HG02623 (cell line): ENCODE measurements at regions not wholly inside any gene's neighbourhood (a gene's known extent, or its start where the extent isn't known, plus 50 kb on each side); places are given as distances from the start of the nearest gene placed in this dataset.

Experiments used
- ATAC-seq: cut with Tn5 transposase; IDR thresholded peaks from one replicate; pipeline ENCODE4 v1.9.1; 2021; ENCODE audit warnings: moderate library complexity; ENCODE audit not compliant: unreplicated experiment

DNA sequence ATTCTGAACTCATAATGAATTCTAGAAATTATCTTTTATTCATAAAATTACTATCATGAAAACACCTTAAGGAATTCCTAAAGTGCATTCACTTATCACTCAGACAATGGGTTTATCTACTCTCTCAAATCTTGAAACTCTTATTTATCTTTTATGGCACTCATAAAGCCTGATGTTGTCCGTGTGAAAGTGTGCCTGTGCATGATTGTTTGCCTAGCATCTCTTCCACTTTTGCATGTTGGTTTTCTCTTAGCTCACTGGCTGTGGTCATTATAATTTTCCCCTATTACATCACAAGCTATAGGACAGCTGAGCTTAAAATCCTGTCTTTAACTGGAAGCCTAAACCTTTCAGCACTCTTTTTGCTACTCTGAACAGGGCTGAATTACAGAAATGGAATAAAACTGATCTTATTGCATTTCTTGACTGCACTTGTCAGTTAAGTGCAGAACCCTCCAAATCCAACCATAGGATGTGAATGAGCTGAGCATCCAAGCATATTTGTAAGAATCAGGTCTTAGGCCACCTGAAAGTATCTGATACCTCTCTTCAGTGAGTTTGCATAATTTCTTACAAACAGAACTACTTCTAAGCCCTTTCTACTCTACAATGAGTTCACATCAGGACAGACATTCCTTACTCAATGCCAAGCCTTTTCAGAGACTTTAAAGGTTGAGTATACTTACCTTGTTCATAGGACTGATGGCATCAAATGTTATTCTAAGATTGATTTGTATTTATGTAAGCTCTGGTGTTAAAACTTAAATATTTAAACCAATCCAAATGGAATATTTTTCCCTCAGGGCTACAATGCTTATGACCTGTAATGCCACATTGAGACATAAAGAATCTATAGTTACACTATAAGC, 221.2 kb upstream of the KITLG start:
- ATAC-seq: no peak

DNA sequence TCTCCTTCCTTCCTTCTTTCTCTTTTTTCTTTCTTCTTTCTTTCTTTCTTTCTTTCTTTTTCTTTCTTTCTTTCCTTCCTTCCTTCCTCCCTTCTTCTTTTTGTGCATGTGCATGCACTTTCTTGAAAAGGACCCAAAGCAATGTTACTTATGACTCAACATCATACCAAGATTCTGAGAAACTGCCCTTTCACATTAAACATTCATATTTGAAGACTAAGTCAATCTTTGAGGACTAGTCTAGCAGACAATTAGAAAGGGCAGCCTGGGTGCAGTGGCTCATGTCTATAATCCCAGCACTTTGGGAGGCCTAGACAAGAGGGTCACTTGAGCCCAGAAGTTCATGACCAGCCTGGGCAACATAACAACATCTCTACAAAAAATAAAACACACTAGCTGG, 212.8 kb upstream of the KITLG start:
- ATAC-seq: no peak

DNA sequence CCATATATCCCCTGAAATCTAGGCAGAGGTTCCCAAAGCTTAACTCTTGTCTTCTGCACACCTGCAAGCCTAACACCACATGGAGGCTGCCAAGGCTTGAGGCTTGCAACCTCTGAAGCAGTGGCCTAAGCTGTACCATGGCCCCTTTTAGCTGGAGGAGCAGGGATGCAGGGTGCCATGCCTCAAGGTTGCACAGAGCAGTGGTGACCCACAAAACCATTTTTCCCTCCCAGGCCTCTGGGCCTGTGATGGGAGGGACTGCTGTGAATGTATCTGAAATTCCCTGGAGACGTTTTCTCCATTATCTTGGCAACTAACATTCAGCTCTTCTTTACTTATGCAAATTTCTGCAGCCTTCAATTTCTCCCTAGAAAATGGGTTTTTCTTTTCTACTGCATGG, 210.0 kb upstream of the KITLG start:
- ATAC-seq: no peak

GRCh38 chr12:88784166-88784565, 203.9 kb upstream of the KITLG start:
- ATAC-seq: no peak

DNA sequence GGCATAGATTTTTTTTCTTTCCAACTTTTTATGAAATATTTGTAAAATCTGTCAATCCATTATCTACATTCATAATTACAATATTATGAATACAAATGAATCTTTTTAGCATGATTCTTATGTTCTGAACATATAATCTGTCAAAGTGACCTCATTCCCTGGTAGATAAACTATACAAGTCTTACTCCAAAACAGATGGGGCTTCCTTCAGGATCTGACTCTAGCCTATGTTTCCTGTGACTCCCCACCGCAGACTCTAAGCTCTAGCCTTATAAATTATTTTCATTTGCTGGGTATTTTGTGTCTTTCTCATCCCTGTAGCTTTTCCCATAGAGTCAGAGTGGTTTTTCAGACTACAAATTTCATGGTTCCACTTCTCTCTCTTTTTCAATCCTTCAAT, 202.1 kb upstream of the KITLG start:
- ATAC-seq: no peak

GRCh38 chr12:88781909-88782308, 201.6 kb upstream of the KITLG start:
- ATAC-seq: no peak

DNA sequence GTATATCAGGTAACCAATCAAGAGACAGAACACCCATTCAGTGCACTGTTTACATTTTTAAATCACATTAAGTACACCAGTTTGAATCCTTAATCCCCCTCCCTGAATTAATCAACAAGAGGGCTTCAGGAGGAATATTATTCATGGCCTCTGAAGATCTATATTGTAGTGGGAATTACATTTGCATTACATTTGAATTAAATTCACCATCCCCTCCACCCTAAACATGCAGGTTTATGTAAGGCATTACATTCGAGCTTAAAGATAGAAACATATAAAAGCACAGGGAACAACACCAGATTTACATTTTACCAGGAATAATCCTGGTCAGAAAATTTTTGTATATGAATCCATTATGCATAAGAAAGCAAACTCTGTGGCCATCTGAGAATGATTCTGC, 197.8 kb upstream of the KITLG start:
- ATAC-seq: no peak

- ATAC-seq: no peak
Measured at GRCh38 chr12:88775742-88776151, 195.5 kb upstream of the KITLG start.

- ATAC-seq: no peak
Measured at GRCh38 chr12:88767699-88768098, 187.4 kb upstream of the KITLG start.

DNA sequence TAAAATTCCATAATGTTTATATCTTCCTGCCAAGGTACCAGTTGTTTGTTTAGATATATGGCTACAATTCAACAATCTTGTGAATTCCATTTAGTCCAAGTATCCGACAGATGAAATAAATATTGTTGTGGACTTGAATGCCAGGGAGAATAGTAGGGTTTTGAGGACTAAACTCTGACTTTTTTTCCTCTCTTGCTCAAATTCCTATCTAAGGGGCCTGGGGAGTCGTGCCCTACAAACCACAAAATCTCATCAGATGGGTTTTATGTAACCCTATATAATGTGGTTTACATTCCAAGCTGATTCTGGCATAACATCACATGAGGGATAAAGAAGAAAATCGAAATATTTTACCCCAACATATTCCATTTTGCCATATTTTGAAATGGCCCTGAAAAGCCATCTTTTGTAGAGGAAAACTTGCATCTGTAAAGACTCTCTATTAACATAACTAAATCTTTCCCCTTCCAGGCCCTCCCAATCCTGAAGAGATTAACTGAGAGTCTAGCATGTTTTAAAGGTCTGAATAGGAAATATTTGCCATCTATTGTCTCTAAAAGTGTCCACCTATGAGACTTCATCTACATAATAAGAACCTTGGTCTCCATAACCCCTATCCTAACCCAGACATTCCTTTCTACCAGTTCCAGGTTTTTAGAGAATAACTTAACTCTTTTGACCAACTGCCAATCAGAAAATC, 184.7 kb upstream of the KITLG start:
- ATAC-seq: no peak

DNA sequence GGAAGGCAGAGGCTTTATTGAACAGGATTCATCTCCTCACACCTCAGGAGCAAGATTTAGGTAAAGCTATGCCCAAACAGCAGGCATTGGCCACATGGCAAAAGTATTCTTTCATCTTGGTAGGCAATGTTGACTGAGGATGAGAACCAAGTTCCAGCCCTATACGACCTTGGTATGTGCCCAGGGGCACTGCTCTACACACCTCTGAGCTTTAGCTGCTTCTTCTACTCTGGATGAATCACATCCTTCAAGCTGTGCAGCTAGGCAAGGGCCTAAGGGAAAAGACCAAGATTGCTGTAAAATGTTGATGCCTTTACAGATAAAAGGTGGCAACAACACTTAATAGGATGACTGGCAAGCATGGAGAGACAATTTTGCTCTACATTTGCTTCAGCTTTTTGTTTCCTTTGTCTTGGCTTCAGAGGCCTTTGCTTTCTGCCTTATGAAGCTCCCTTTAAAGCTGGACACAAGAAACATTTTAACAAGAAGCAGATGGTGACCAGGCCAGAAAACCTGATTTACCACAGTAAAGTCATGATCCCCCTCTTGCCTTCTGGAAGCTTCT, 183.3 kb upstream of the KITLG start:
- no peak for ATAC-seq

DNA sequence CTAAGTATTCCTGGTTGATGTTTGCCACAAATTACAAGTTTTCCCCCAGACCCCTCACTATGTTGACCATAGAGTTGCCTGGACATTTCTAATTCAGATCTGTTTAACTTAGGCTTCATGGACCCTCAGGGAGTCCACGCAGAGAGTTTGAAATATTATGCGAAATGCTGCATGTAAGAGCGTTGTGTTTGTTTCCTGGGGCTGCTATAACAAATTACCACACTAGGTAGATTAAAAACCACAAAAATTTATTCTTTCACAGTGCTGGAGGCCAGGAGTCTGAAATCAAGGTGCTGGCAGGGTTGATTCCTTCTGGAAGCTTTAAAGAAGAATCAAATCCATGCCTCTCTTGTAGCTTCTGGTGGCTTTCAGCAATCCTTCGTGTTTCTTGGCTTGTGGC, 177.9 kb upstream of the KITLG start:
- no peak for ATAC-seq

DNA sequence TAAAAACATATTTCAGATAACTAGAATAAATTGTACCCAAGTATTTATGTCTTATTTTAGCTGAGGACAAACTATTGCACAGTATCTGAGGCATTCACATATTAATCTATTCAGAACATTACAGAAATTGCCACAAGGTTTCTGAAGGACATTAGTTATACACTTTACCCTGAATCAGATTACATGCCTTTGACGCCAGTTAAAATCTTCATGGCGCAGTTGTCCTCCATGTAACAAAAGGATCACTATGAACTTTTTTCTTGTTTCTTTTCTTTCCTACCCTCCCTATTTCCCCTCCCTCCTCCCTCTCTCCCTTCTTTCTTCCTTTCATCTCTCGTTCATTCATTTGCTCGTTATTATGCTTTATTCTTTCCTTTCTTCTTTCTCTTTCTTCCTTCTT, 176.6 kb upstream of the KITLG start:
- no peak for ATAC-seq

GRCh38 chr12:88756153-88756552, 175.9 kb upstream of the KITLG start:
- ATAC-seq: no peak

GRCh38 chr12:88753707-88754106, 173.4 kb upstream of the KITLG start:
- ATAC-seq: no peak

GRCh38 chr12:88753066-88753465, 172.8 kb upstream of the KITLG start:
- ATAC-seq: no peak

- ATAC-seq: no peak
Measured at GRCh38 chr12:88752183-88752582, 171.9 kb upstream of the KITLG start.

DNA sequence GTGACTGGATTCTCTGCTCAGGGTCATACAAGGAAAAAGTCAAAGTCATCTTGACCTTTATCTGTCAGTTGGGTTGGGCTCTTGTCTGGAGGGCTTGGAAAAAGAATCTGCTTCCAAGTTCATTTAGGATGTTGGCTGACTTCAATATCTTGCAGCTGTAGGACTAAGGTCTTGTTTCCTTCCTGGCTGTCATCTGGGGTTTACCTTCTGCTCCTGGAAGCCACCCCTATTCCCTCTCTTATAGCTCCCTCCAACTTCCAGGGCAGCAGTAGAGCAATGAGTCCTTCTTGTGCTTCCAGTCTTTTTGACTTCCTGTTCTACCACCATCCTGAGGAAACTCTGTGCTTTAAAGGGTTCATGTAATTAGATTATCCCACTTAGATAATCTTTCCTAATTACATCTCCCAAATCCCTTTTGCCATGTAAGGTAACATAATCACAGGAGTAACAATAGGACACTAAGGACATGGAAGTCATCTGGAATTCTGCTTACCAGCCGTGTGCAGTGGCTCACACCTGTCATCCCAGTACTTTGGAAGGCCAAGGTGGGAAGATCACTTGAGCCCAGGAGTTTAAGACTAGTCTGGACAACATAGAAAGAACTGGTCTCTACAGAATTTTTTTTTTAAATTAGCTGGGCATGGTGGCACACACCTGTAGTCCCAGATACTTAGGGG, 170.7 kb upstream of the KITLG start:
- no peak for ATAC-seq

GRCh38 chr12:88746386-88746785, 166.1 kb upstream of the KITLG start:
- ATAC-seq: no peak

DNA sequence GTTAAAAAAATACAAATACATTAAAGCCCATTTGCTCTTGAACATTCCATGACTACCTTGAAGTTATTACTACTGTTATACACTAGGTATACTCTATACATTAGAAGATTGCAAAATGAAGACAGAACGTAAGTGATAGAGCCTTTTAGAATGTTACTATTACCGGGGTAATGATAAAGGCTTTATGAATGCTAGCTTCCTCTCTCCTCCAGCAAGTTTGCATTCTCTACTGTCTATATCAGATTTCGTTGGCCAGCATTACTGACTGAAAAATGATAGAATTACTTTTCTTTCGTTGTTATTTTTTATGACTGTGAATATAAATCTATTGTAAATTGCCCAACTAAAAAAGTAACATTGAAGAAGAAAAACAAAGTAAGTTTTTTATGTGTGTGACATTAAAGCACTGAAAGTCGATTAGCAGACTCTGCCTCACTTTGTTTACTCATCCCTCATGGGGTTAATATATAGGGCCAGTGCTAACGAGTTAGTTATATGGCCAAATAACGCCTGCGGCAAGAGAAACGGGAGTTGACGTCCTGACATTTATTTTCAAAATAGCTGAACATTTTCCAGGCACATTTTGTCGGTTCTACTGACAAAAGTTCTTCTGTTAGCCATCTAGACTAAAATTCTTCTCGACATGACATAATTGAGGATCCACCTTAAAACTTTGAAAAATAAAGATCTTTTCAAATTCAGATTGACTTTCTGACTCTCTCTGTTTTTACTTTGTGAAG, 163.8 kb upstream of the KITLG start:
- ATAC-seq: no peak
